ENCODE measurements at regions not wholly inside any gene's neighbourhood (a gene's known extent, or its start where the extent isn't known, plus 50 kb on each side); places are given as distances from the start of the nearest gene placed in this dataset.

DNA sequence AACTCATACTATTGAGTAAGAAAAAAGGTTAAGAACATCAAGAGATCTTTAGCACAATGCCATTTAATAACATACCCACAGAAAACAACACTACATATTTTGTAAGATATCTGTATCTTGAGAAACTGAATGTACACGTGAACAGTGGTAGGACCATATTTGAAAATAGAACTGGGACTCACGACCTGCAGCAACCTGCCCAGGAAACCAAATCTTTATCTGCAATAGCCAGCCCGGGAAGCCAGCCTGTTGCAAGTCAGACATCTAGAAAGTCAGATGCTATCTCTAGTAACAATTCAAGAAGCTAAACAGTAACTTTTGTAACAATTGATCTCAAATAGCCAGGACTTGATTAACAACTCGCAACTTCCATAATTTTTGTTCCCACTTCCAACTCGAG lies 52.6 kb upstream of the SOD3 start:
- Histone ChIP-seq H3K4me1 (no peaks in the 10 kb centered on the region), H3K9me3 (peaks cover 0 to 12% (median 8%) of the 10 kb centered on the region in 8 donors), H3K27ac (no peak overlapping the region), H3K27me3 (replicated peaks in 1 of 7) (no peaks in the 10 kb centered on the region), H3K4me3 (no peak overlapping the region), H3K36me3 (no peaks in the 10 kb centered on the region)
- DNase-seq: no peak
- TF ChIP-seq, protein P1, sequence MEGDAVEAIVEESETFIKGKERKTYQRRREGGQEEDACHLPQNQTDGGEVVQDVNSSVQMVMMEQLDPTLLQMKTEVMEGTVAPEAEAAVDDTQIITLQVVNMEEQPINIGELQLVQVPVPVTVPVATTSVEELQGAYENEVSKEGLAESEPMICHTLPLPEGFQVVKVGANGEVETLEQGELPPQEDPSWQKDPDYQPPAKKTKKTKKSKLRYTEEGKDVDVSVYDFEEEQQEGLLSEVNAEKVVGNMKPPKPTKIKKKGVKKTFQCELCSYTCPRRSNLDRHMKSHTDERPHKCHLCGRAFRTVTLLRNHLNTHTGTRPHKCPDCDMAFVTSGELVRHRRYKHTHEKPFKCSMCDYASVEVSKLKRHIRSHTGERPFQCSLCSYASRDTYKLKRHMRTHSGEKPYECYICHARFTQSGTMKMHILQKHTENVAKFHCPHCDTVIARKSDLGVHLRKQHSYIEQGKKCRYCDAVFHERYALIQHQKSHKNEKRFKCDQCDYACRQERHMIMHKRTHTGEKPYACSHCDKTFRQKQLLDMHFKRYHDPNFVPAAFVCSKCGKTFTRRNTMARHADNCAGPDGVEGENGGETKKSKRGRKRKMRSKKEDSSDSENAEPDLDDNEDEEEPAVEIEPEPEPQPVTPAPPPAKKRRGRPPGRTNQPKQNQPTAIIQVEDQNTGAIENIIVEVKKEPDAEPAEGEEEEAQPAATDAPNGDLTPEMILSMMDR (IDR thresholded peaks at IDR 0.05 in 8 of 11, conservative IDR thresholded peaks at IDR 0.05 in 3 of 11): no peak
- intact Hi-C loops (cut with DNase I; ENCODE audit: low total_unique reads): no loop called here
- WGBS, 5 donors: 58 to 71% (median 64%) methylated on average over 5 of the region's 5 CpGs

DNA sequence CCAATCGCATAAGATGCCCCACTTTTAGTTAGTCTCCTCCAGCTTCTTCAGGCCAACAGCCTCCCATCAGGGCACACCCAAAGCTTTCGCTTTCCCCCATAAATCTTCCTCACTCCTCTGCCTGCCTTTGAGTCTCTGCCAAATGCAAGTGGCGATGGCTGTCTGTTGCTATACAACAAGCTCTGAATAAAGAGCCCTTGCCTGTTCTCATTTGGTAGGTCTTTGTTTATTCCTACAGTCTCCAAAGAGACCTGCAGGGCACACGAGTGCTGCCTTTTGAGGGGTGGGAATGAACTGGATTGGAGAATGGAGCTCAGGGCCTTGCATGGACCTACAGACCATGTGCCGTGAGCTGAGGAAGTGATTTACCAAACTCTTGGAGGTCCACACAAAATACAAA lies 52.2 kb upstream of the SOD3 start:
- H3K4me1 ChIP-seq: no peaks in the 10 kb centered on the region
- WGBS, 5 donors: 80 to 92% (median 85%) methylated on average over 5 of the region's 5 CpGs

DNA sequence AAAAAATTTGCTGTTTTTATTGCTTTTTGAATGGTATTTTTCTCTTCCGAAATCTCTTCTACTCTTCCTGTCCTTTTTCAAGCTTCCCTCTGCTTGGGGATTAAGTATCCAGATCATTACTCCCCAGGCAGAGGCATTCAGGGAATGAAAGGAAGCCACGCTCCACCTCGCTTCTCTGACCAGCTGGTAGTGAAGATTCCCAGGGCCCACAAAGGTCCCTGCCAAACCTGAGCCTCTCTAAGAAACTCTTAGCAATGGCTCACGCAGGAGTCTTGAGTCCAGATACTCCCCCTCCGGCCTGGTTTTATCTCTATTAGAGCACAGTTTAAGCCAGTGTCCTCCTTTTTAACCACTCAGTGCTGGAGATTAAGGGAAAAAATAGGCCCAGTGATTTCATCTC lies 51.4 kb upstream of the SOD3 start:
- Histone ChIP-seq H3K27ac (no peak overlapping the region), H3K9me3 (peaks cover 0 to under 1% (median 0%) of the 10 kb centered on the region in 8 donors), H3K4me3 (no peak overlapping the region), H3K27me3 (replicated peaks in 1 of 7) (no peaks in the 10 kb centered on the region), H3K36me3 (no peaks in the 10 kb centered on the region), H3K4me1 (no peaks in the 10 kb centered on the region)
- TF ChIP-seq POLR2A (IDR thresholded peaks at IDR 0.05) (no peak), POLR2AphosphoS5 (IDR thresholded peaks at IDR 0.05) (no peak)
- TF ChIP-seq, protein P1 (IDR thresholded peaks at IDR 0.05 in 8 of 11, conservative IDR thresholded peaks at IDR 0.05 in 3 of 11): no peak
- intact Hi-C loops (cut with DNase I; ENCODE audit: low total_unique reads): no loop called here
- DNase-seq: no peak
- WGBS, 5 donors: 86 to 89% (median 87%) methylated on average over 5 of the region's 5 CpGs

More for the DNA sequence above, 52.2 kb upstream of the SOD3 start:
- H3K27ac ChIP-seq: no peak overlapping the region
- no peak overlapping the region for H3K4me3 ChIP-seq
- no peaks in the 10 kb centered on the region for H3K27me3 ChIP-seq (replicated peaks in 1 of 7)
- no peaks in the 10 kb centered on the region for H3K36me3 ChIP-seq
- no peak for DNase-seq
- no peak for TF ChIP-seq POLR2AphosphoS5 (IDR thresholded peaks at IDR 0.05)
- TF ChIP-seq, protein P1 (IDR thresholded peaks at IDR 0.05 in 8 of 11, conservative IDR thresholded peaks at IDR 0.05 in 3 of 11): no peak
- peaks cover 0 to 8% (median 4%) of the 10 kb centered on the region in 8 donors for H3K9me3 ChIP-seq
- intact Hi-C loops (cut with DNase I; ENCODE audit: low total_unique reads): no loop called here

DNA sequence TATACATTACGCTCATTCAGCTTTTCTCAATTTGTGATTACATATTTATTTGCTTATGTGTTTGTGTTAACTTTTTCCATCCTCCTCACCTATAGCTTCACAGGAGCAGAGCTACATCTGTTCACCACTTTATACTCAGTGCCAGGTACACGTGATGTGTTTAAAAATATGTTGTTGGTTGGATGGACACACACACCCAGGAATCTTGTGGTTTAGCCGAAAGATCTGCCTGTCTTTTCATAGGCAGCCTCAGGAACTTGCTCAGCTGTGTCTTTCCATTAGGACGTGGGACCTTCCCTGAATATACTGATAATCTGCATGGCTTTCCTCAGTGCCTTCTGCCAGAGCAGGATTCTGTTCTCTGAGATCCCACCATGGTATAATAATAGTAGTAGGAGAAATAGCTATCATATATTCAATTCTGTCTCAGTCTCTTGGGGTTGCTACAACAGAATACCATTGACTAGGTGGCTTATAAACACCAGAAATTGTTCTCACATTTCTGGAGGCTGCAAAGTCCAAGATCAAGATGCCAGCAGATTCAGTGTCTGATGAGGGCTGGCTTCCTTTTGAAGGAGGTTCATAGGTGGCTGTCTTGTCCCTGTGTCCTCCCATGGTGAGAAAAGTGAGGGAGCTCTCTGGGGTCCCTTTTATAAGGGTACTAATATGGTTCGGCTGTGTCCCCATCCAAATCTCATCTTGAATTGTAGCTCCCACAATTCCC lies 50.0 kb upstream of the SOD3 start:
- no peak for DNase-seq
- TF ChIP-seq POLR2A (IDR thresholded peaks at IDR 0.05): no peak
- TF ChIP-seq, protein P1 (IDR thresholded peaks at IDR 0.05 in 8 of 11, conservative IDR thresholded peaks at IDR 0.05 in 3 of 11): no peak
- no peak for TF ChIP-seq POLR2AphosphoS5 (IDR thresholded peaks at IDR 0.05)
- Histone ChIP-seq H3K9me3 (no peaks in the 10 kb centered on the region), H3K27me3 (replicated peaks in 1 of 7) (no peaks in the 10 kb centered on the region), H3K4me3 (no peak overlapping the region), H3K4me1 (no peaks in the 10 kb centered on the region), H3K36me3 (no peaks in the 10 kb centered on the region), H3K27ac (no peak overlapping the region)
- intact Hi-C loops (cut with DNase I; ENCODE audit: low total_unique reads): no loop called here
- WGBS, 5 donors: 74 to 88% (median 81%) methylated on average over 5 of the region's 5 CpGs
